ENCODE measurements at regions not wholly inside any gene's neighbourhood (a gene's known extent, or its start where the extent isn't known, plus 50 kb on each side); places are given as distances from the start of the nearest gene placed in this dataset.

DNA sequence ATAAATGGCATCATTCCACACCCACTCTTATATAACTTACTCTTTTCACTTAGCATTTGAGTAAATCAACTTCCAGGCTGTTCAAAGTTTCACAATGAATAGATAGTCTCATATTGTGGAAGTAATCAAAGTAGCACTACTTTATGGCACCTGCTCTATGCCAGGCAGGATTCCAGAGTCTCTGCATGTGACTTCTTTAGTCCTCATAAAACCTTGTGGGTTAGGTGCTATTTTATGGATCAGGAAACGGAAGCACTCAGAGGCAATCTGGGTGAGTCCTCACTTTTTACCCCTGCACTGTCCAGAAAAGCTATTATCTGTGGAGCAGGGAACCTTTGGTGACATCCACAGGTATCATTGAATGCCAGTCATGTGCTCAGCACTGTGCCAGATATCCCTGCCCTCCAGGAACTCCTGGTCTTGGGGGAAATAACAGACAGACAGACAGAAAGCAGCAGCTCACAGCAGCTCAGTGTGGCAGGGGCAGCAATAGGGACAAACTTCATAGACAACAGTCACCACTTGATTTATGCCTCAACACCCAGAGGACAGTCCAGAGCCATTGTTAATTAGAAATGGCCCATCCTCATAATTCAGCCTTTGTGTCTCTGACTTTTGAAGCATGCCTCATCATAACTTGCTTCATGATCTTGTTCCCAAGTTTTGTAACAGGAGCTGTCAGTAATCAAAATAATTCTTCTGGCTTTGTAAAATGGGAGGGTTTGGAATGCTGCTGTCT is 160.6 kb downstream of the SEC23IP start:
- TF ChIP-seq, protein P1, sequence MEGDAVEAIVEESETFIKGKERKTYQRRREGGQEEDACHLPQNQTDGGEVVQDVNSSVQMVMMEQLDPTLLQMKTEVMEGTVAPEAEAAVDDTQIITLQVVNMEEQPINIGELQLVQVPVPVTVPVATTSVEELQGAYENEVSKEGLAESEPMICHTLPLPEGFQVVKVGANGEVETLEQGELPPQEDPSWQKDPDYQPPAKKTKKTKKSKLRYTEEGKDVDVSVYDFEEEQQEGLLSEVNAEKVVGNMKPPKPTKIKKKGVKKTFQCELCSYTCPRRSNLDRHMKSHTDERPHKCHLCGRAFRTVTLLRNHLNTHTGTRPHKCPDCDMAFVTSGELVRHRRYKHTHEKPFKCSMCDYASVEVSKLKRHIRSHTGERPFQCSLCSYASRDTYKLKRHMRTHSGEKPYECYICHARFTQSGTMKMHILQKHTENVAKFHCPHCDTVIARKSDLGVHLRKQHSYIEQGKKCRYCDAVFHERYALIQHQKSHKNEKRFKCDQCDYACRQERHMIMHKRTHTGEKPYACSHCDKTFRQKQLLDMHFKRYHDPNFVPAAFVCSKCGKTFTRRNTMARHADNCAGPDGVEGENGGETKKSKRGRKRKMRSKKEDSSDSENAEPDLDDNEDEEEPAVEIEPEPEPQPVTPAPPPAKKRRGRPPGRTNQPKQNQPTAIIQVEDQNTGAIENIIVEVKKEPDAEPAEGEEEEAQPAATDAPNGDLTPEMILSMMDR (IDR thresholded peaks at IDR 0.05) = no peak
- TF ChIP-seq, protein P2, sequence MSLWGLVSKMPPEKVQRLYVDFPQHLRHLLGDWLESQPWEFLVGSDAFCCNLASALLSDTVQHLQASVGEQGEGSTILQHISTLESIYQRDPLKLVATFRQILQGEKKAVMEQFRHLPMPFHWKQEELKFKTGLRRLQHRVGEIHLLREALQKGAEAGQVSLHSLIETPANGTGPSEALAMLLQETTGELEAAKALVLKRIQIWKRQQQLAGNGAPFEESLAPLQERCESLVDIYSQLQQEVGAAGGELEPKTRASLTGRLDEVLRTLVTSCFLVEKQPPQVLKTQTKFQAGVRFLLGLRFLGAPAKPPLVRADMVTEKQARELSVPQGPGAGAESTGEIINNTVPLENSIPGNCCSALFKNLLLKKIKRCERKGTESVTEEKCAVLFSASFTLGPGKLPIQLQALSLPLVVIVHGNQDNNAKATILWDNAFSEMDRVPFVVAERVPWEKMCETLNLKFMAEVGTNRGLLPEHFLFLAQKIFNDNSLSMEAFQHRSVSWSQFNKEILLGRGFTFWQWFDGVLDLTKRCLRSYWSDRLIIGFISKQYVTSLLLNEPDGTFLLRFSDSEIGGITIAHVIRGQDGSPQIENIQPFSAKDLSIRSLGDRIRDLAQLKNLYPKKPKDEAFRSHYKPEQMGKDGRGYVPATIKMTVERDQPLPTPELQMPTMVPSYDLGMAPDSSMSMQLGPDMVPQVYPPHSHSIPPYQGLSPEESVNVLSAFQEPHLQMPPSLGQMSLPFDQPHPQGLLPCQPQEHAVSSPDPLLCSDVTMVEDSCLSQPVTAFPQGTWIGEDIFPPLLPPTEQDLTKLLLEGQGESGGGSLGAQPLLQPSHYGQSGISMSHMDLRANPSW (CRISPR knock-in tag; conservative IDR thresholded peaks at IDR 0.05; ENCODE audit: low read depth) = no peak
- no peak for TF ChIP-seq CREB1 (CRISPR knock-in tag; IDR thresholded peaks at IDR 0.05)
- TF ChIP-seq, protein P3, sequence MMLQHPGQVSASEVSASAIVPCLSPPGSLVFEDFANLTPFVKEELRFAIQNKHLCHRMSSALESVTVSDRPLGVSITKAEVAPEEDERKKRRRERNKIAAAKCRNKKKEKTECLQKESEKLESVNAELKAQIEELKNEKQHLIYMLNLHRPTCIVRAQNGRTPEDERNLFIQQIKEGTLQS (CRISPR knock-in tag; conservative IDR thresholded peaks at IDR 0.05) = no peak
- TF ChIP-seq, protein P4, sequence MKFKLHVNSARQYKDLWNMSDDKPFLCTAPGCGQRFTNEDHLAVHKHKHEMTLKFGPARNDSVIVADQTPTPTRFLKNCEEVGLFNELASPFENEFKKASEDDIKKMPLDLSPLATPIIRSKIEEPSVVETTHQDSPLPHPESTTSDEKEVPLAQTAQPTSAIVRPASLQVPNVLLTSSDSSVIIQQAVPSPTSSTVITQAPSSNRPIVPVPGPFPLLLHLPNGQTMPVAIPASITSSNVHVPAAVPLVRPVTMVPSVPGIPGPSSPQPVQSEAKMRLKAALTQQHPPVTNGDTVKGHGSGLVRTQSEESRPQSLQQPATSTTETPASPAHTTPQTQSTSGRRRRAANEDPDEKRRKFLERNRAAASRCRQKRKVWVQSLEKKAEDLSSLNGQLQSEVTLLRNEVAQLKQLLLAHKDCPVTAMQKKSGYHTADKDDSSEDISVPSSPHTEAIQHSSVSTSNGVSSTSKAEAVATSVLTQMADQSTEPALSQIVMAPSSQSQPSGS (CRISPR knock-in tag; IDR thresholded peaks at IDR 0.05; ENCODE audit: borderline replicate concordance, low read depth) = no peak
- TF ChIP-seq, protein P5, sequence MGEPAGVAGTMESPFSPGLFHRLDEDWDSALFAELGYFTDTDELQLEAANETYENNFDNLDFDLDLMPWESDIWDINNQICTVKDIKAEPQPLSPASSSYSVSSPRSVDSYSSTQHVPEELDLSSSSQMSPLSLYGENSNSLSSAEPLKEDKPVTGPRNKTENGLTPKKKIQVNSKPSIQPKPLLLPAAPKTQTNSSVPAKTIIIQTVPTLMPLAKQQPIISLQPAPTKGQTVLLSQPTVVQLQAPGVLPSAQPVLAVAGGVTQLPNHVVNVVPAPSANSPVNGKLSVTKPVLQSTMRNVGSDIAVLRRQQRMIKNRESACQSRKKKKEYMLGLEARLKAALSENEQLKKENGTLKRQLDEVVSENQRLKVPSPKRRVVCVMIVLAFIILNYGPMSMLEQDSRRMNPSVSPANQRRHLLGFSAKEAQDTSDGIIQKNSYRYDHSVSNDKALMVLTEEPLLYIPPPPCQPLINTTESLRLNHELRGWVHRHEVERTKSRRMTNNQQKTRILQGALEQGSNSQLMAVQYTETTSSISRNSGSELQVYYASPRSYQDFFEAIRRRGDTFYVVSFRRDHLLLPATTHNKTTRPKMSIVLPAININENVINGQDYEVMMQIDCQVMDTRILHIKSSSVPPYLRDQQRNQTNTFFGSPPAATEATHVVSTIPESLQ (CRISPR knock-in tag; IDR thresholded peaks at IDR 0.05) = no peak
- TF ChIP-seq, protein P6, sequence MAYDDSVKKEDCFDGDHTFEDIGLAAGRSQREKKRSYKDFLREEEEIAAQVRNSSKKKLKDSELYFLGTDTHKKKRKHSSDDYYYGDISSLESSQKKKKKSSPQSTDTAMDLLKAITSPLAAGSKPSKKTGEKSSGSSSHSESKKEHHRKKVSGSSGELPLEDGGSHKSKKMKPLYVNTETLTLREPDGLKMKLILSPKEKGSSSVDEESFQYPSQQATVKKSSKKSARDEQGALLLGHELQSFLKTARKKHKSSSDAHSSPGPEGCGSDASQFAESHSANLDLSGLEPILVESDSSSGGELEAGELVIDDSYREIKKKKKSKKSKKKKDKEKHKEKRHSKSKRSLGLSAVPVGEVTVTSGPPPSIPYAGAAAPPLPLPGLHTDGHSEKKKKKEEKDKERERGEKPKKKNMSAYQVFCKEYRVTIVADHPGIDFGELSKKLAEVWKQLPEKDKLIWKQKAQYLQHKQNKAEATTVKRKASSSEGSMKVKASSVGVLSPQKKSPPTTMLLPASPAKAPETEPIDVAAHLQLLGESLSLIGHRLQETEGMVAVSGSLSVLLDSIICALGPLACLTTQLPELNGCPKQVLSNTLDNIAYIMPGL (CRISPR knock-in tag; IDR thresholded peaks at IDR 0.05) = no peak
- no peak for TF ChIP-seq ELF4 (CRISPR knock-in tag; IDR thresholded peaks at IDR 0.05; ENCODE audit: low read depth)
